ENCODE measurements at regions not wholly inside any gene's neighbourhood (a gene's known extent, or its start where the extent isn't known, plus 50 kb on each side); places are given as distances from the start of the nearest gene placed in this dataset.

DNA sequence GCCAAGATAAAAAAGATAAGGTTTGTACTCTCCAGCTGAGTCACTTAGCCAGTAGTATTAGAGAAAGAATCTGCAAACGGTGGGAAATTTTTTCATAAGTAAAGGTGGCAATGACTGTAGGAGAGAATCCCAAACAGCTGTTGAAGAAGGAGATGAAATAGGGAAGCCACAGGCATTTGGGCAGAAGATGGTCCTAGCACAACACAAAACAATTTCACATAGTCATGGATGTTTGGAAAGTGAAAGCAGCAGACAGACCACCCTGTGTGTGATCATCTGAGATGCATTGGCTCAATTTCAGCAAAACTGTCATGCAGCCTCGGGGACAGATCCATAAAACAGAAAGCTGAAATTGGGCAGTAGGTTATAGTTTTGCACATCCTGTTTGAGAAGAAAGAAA is 2832.4 kb downstream of the PCDH9 start:
- no peak overlapping the region for H3K4me3 Mint-ChIP-seq
- H3K27ac Mint-ChIP-seq, result no peak overlapping the region
- DNase-seq (no peak), ATAC-seq (replicated peaks) (no peak)
- no peaks in the 10 kb centered on the region for H3K27me3 Mint-ChIP-seq
- no peaks in the 10 kb centered on the region for H3K4me1 Mint-ChIP-seq
- H3K36me3 Mint-ChIP-seq, result no peaks in the 10 kb centered on the region
- no peaks in the 10 kb centered on the region for H3K9me3 Mint-ChIP-seq

GRCh38 chr13:64377606-64378005 is 2852.5 kb downstream of the PCDH9 start:
- Mint-ChIP-seq H3K27me3 (no peaks in the 10 kb centered on the region), H3K36me3 (no peaks in the 10 kb centered on the region), H3K9me3 (peaks cover 9 to 14% of the 10 kb centered on the region in 2 donors), H3K4me3 (no peak overlapping the region), H3K27ac (no peak overlapping the region), H3K4me1 (no peaks in the 10 kb centered on the region)
- ATAC-seq (replicated peaks), result no peak
- no peak for DNase-seq

- Mint-ChIP-seq H3K4me1 (no peaks in the 10 kb centered on the region), H3K36me3 (no peaks in the 10 kb centered on the region), H3K4me3 (no peak overlapping the region), H3K27ac (no peak overlapping the region), H3K9me3 (peaks cover 14 to 15% of the 10 kb centered on the region in 2 donors), H3K27me3 (no peaks in the 10 kb centered on the region)
- ATAC-seq (replicated peaks) (no peak), DNase-seq (no peak)
Measured at GRCh38 chr13:64371461-64371860, 2858.7 kb downstream of the PCDH9 start.

DNA sequence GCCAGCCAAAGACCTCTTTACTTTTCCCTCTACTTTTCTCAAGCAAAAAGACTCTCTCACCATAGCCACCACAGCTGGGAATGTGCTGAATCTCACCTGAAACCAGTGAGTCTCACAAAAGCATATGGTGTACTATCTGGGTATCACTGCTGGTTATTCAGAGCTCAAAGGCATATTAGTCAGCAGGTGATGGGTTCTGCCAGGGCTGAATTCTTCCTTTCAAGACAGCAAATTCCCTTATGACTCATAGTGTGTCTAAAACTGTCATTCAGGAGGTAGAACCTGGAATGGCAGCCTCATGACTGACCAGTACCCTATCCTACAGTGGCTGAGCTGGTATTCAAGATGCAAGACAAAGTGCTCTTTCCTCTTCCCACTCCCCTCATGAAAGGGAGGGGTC is 2859.1 kb downstream of the PCDH9 start:
- no peak overlapping the region for H3K4me3 Mint-ChIP-seq
- H3K9me3 Mint-ChIP-seq, result peaks cover 14 to 18% of the 10 kb centered on the region in 2 donors
- H3K27ac Mint-ChIP-seq, result no peak overlapping the region
- DNase-seq, result no peak
- no peaks in the 10 kb centered on the region for H3K36me3 Mint-ChIP-seq
- no peak for ATAC-seq (replicated peaks)
- H3K4me1 Mint-ChIP-seq, result no peaks in the 10 kb centered on the region
- H3K27me3 Mint-ChIP-seq, result no peaks in the 10 kb centered on the region

DNA sequence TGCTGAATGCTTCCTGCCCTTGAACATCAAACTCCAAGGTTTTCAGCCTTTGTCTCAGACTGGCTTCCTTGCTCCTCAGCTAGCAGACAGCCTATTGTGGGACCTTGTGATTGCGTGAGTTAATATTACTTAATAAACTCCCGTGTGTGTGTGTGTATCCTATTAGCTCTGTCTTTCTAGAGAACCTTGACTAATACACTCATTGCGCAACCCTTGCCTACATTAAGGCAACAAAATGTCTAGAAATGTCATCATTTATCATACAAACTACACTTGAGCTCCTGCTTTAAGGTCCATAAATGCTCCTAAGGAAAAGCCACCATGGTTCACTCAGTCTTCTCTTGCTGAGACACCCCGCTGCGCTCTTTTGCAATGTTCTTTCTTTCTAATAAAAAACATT is 2861.0 kb downstream of the PCDH9 start:
- Mint-ChIP-seq H3K4me3 (no peak overlapping the region), H3K27ac (no peak overlapping the region), H3K27me3 (no peaks in the 10 kb centered on the region), H3K4me1 (no peaks in the 10 kb centered on the region), H3K36me3 (no peaks in the 10 kb centered on the region), H3K9me3 (peaks cover 11 to 16% of the 10 kb centered on the region in 2 donors)
- ATAC-seq (replicated peaks) (no peak), DNase-seq (no peak)

DNA sequence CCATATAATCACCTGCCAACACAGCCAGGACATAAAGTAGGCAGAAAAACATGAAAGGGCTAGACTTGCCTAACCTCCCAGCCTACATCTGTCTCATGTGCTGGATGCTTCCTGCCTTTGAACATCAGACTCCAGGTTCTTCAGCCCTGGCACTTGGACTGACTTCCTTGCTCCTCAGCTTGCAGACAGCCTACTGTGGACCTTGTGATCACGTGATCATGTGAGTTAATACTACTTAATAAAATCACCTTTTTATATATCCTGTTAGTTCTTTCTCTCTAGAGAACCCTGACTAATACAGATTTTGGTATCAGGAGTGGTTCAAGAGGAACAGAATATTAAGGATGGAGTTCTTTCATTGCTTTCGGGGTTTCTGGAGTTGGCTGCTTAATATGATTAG is 2867.6 kb downstream of the PCDH9 start:
- Mint-ChIP-seq H3K27ac (no peak overlapping the region), H3K4me3 (no peak overlapping the region), H3K9me3 (peaks cover 4 to 5% of the 10 kb centered on the region in 2 donors), H3K36me3 (no peaks in the 10 kb centered on the region), H3K27me3 (no peaks in the 10 kb centered on the region), H3K4me1 (no peaks in the 10 kb centered on the region)
- ATAC-seq (replicated peaks) (no peak), DNase-seq (no peak)

GRCh38 chr13:64347664-64348063 is 2882.5 kb downstream of the PCDH9 start:
- Mint-ChIP-seq H3K27ac (no peak overlapping the region), H3K9me3 (peaks cover 1 to 4% of the 10 kb centered on the region in 2 donors), H3K4me1 (no peaks in the 10 kb centered on the region), H3K36me3 (no peaks in the 10 kb centered on the region), H3K27me3 (no peaks in the 10 kb centered on the region), H3K4me3 (no peak overlapping the region)
- DNase-seq (no peak), ATAC-seq (replicated peaks) (no peak)

- DNase-seq, result no peak
- Mint-ChIP-seq H3K27ac (no peak overlapping the region), H3K36me3 (no peaks in the 10 kb centered on the region), H3K4me1 (no peaks in the 10 kb centered on the region), H3K27me3 (no peaks in the 10 kb centered on the region), H3K9me3 (peaks cover 0 to 7% of the 10 kb centered on the region in 2 donors), H3K4me3 (no peak overlapping the region)
- no peak for ATAC-seq (replicated peaks)
Measured at GRCh38 chr13:64339373-64340063, 2890.6 kb downstream of the PCDH9 start.

- ATAC-seq (replicated peaks), result no peak
- H3K4me3 Mint-ChIP-seq, result no peak overlapping the region
- H3K27me3 Mint-ChIP-seq, result no peaks in the 10 kb centered on the region
- peaks cover 3 to 11% of the 10 kb centered on the region in 2 donors for H3K9me3 Mint-ChIP-seq
- DNase-seq, result no peak
- H3K27ac Mint-ChIP-seq, result no peak overlapping the region
- no peaks in the 10 kb centered on the region for H3K4me1 Mint-ChIP-seq
- H3K36me3 Mint-ChIP-seq, result no peaks in the 10 kb centered on the region
Measured at GRCh38 chr13:64338671-64339070, 2891.5 kb downstream of the PCDH9 start.

DNA sequence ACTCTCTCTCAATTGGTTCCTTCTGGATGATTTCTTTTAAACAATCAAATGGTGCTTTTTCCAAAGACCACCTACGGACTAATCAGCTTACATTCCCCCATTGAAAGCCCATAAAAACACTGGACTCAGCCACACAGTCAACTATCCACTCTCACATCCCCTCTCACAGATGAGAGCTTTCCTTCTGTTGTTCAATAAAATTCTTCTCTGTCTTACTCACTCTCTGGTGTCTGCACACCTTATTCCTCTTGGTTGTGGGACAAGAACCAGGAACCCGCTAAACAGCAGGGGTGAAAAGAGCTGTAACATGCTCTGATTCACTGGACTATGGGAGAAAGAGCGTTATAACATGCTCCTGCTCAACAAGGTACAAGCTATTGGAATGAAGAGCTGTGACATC is 2896.2 kb downstream of the PCDH9 start:
- DNase-seq, result no peak
- no peaks in the 10 kb centered on the region for H3K27me3 Mint-ChIP-seq
- H3K4me1 Mint-ChIP-seq, result no peaks in the 10 kb centered on the region
- ATAC-seq (replicated peaks), result no peak
- peaks cover 4 to 7% of the 10 kb centered on the region in 2 donors for H3K9me3 Mint-ChIP-seq
- no peak overlapping the region for H3K27ac Mint-ChIP-seq
- H3K36me3 Mint-ChIP-seq, result no peaks in the 10 kb centered on the region
- no peak overlapping the region for H3K4me3 Mint-ChIP-seq

GRCh38 chr13:64332048-64332447 is 2898.1 kb downstream of the PCDH9 start:
- H3K27ac Mint-ChIP-seq, result no peak overlapping the region
- no peaks in the 10 kb centered on the region for H3K4me1 Mint-ChIP-seq
- peaks cover 6 to 7% of the 10 kb centered on the region in 2 donors for H3K9me3 Mint-ChIP-seq
- H3K27me3 Mint-ChIP-seq, result no peaks in the 10 kb centered on the region
- ATAC-seq (replicated peaks) (no peak), DNase-seq (no peak)
- no peak overlapping the region for H3K4me3 Mint-ChIP-seq
- H3K36me3 Mint-ChIP-seq, result no peaks in the 10 kb centered on the region

DNA sequence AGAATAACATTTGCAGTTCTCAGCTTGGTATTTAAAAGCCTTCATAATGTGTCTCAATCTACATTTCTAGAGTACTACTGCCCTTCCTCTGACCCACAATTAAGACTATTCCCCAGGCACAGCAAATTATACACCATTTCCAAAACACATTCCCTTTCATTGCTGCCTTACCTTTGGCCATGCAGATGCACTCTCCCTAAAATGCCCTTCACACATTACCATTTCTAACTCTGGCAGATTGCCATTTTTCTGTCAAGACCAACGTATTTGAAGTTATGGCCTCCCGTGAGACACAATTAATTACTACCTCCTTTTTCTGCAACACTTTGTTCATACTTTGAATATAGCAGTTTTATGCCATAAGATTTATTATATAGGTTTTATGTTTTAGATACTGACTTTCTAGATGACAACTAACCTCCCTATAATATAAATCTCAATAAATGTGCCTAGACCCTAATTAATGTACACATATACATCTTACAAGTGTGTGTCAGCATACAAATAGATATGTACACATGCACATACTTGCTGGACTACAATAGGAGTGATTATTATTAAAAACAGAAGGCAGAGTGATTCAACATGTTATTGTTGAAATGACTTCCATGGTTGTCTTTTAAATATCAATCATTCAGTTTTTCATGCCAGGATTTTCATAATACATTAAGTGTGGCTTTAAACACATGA is 2902.5 kb downstream of the PCDH9 start:
- no peaks in the 10 kb centered on the region for H3K36me3 Mint-ChIP-seq
- H3K4me1 Mint-ChIP-seq, result no peaks in the 10 kb centered on the region
- H3K27me3 Mint-ChIP-seq, result no peaks in the 10 kb centered on the region
- ATAC-seq (replicated peaks) (no peak), DNase-seq (no peak)
- H3K4me3 Mint-ChIP-seq, result no peak overlapping the region
- peaks cover 0 to 3% of the 10 kb centered on the region in 2 donors for H3K9me3 Mint-ChIP-seq
- no peak overlapping the region for H3K27ac Mint-ChIP-seq

GRCh38 chr13:64314331-64314730 is 2898.7 kb upstream of the PCDH20 start:
- DNase-seq (no peak), ATAC-seq (replicated peaks) (no peak)
- Mint-ChIP-seq H3K27me3 (no peaks in the 10 kb centered on the region), H3K36me3 (no peaks in the 10 kb centered on the region), H3K4me3 (no peak overlapping the region), H3K27ac (no peak overlapping the region), H3K9me3 (no peaks in the 10 kb centered on the region), H3K4me1 (no peaks in the 10 kb centered on the region)

DNA sequence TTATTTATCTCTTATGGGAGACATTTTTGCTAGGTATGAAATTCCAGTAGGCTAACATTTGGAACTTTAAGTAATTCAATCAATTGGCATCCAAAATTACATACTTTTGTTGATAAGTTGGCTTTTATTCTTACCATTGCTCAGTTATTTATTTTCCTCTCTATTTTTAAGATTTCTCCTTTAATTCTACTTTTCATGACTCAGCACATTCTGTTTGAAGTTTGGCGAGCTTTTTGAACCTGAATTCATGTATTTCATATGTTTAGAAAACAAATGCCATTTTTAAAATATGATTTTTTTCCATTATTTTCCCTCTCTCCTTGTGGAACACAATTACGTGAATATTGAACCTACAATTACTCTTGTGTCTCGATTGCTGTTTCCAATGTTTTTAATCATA is 2896.3 kb upstream of the PCDH20 start:
- H3K4me3 Mint-ChIP-seq, result no peak overlapping the region
- H3K27me3 Mint-ChIP-seq, result no peaks in the 10 kb centered on the region
- H3K9me3 Mint-ChIP-seq, result peaks cover 3 to 4% of the 10 kb centered on the region in 2 donors
- H3K4me1 Mint-ChIP-seq, result no peaks in the 10 kb centered on the region
- DNase-seq, result no peak
- no peaks in the 10 kb centered on the region for H3K36me3 Mint-ChIP-seq
- no peak overlapping the region for H3K27ac Mint-ChIP-seq
- ATAC-seq (replicated peaks), result no peak

DNA sequence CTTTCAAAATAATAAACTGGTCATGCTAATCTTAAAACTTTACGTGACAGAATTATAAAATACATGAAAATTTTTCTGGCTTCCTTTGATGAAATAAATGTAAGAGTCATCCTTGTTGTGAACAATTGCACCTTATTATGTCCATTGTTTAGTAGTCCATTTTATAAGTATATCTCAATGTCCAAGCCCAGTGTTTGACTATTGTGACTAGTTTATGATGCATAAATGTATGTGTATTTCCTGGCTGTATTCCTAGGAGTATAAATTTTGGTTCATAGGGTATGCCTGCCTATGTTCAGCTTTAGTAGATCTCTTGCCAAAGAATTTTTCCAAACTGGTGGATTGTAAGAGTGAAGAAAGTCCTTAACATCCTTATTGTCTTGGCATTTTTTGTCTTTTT is 2895.5 kb upstream of the PCDH20 start:
- ATAC-seq (replicated peaks), result no peak
- H3K4me3 Mint-ChIP-seq, result no peak overlapping the region
- DNase-seq, result no peak

More for the DNA sequence above, 2895.5 kb upstream of the PCDH20 start:
- peaks cover 3 to 4% of the 10 kb centered on the region in 2 donors for H3K9me3 Mint-ChIP-seq
- no peaks in the 10 kb centered on the region for H3K27me3 Mint-ChIP-seq
- H3K4me1 Mint-ChIP-seq, result no peaks in the 10 kb centered on the region
- H3K27ac Mint-ChIP-seq, result no peak overlapping the region
- no peaks in the 10 kb centered on the region for H3K36me3 Mint-ChIP-seq
